Common myeloid progenitor, CD34-positive (primary cell): ENCODE measurements at regions not wholly inside any gene's neighbourhood (a gene's known extent, or its start where the extent isn't known, plus 50 kb on each side); places are given as distances from the start of the nearest gene placed in this dataset.
"Not testable (repeated sequence)": the region's sequence is repeated elsewhere in the genome, so short reads cannot be mapped to it uniquely, and the experiment has no call there.

Experiments
- CTCF ChIA-PET: fragments of 350-600 bp; sonication (Branson Sonifier 250); formaldehyde crosslinking; loops from one replicate; lab custom pipeline; 2021; ENCODE audit warnings: antibody characterized with exemption; lab: Charles Lee
- POLR2A ChIA-PET: fragments of 350-600 bp; sonication (Branson Sonifier 250); formaldehyde crosslinking; loops from one replicate; lab custom pipeline; 2021; ENCODE audit warnings: antibody characterized with exemption; lab: Charles Lee
- DNase-seq, 3 donors: peaks; one replicate each; pipeline versions ENCODE4 v3.0.0 to v3.0.0-alpha.2; 2013
- H3K27ac ChIP-seq, 2 experiments: 1 replicate in 1 of 2; 2 replicates in 1 of 2; pipeline ENCODE4 v1.7.0; 2013; ENCODE audit warnings: inconsistent platforms in 2 of 2, low read length in 2 of 2, mild to moderate bottlenecking in 2 of 2, low read depth in 1 of 2, moderate library complexity in 1 of 2; ENCODE audit not compliant: severe bottlenecking in 2 of 2, insufficient read depth in 1 of 2, poor library complexity in 1 of 2
- H3K27me3 ChIP-seq, 5 experiments: replicated peaks in 2 of 5; 1 replicate in 3 of 5; 2 replicates in 2 of 5; pipeline versions ENCODE4 v1.6.1 to v1.7.0; 2013; ENCODE audit warnings: low read length in 4 of 5, mild to moderate bottlenecking in 2 of 5, moderate library complexity in 2 of 5, inconsistent platforms in 1 of 5; ENCODE audit not compliant: insufficient read depth in 5 of 5, control insufficient read depth in 4 of 5
- H3K36me3 ChIP-seq, 4 experiments: 1 replicate in 2 of 4; 2 replicates in 2 of 4; pipeline versions ENCODE4 v1.6.1 to v1.7.0; 2013; ENCODE audit warnings: low read length in 3 of 4, control low read depth in 1 of 4, mild to moderate bottlenecking in 1 of 4; ENCODE audit not compliant: control insufficient read depth in 4 of 4, insufficient read depth in 4 of 4
- H3K4me1 ChIP-seq, 4 experiments: 1 replicate in 3 of 4; 2 replicates in 1 of 4; pipeline versions ENCODE4 v1.6.1 to v1.7.1; 2013; ENCODE audit warnings: low read length in 3 of 4, mild to moderate bottlenecking in 3 of 4, control low read depth in 1 of 4, inconsistent platforms in 1 of 4, moderate library complexity in 1 of 4; ENCODE audit not compliant: control insufficient read depth in 4 of 4, insufficient read depth in 4 of 4; ENCODE audit errors: control extremely low read depth in 1 of 4
- H3K4me3 ChIP-seq, 7 experiments: 1 replicate in 4 of 7; 2 replicates in 3 of 7; pipeline versions ENCODE4 v1.5.1 to v1.7.0; 2013; ENCODE audit warnings: mild to moderate bottlenecking in 7 of 7, low read length in 6 of 7, moderate library complexity in 6 of 7, inconsistent platforms in 2 of 7, low read depth in 2 of 7, control low read depth in 1 of 7; ENCODE audit not compliant: insufficient read depth in 4 of 7, control insufficient read depth in 1 of 7; ENCODE audit errors: extremely low read depth in 1 of 7
- H3K9me3 ChIP-seq, 5 experiments: 1 replicate in 4 of 5; 2 replicates in 1 of 5; pipeline versions ENCODE4 v1.6.1 to v1.7.1; 2013; ENCODE audit warnings: low read length in 4 of 5, mild to moderate bottlenecking in 2 of 5, inconsistent platforms in 1 of 5, low read depth in 1 of 5, moderate library complexity in 1 of 5; ENCODE audit not compliant: control insufficient read depth in 4 of 5, insufficient read depth in 2 of 5; ENCODE audit errors: control extremely low read depth in 1 of 5
- WGBS: methylation state at CpG from one replicate; pipeline ENCODE4 v1.1.5; 2013; ENCODE audit not compliant: insufficient coverage; 5-methylcytosine and 5-hydroxymethylcytosine counted together

DNA sequence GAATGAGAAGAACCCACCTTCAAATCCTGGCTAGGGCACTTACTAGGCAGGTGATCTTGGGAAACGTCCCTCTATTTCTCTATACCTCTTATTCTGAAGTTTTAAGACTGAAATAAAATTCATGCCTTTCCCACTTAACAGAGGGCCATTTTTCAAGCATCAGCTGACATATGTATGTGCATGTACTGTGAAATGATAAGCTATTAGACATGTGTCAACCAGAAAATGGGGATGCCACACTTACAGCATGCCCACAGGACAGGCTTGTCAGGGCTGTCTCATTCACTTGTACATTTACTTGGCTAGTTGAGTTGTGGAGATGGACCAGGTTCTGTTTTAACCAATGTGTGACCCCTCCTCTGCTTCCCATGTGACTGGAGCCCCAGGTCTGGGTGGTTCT, 78.5 kb downstream of the C9orf152 start:
- CTCF ChIA-PET = interaction anchor here (1.7 kb wide), 1 partner anchor 15 kb away, joined by 4 read pairs; no protein-coding TSS in a partner anchor
- Histone ChIP-seq H3K4me1 (peaks cover 29 to 44% (median 36%) of the 10 kb centered on the region in 4 experiments), H3K36me3 (no peaks in the 10 kb centered on the region), H3K4me3 (no peak overlapping the region), H3K9me3 (no peaks in the 10 kb centered on the region), H3K27me3 (no peaks in the 10 kb centered on the region), H3K27ac (no peak overlapping the region)
- no peak for DNase-seq
- WGBS = no CpG with 5 or more reads among the region's 1 CpG
- POLR2A ChIA-PET = no interaction called here

DNA sequence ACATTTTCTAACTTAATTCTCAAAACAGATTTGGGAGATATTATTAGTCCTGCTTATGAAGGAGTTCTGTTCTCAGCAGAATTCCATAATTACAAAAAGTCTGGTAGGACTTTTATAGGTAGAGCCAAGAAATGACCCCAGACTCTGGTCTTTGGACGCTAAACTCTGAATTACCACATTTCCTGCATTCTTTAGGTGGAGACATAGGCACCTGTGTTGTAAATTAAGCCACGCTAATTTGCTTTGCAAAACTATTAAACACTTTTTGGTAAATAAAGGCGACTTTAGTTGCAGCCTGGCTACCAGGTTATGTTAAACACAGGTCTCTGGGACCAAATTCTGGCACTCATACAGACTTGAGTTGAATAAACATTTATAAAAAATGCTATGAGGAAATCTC, 77.7 kb downstream of the C9orf152 start:
- ChIA-PET POLR2A (no interaction called here), CTCF (interaction anchor here (1.7 kb wide), 1 partner anchor 14 kb away, joined by 4 read pairs; no protein-coding TSS in a partner anchor)
- Histone ChIP-seq H3K4me1 (peaks cover 29 to 45% (median 35%) of the 10 kb centered on the region in 4 experiments), H3K36me3 (no peaks in the 10 kb centered on the region), H3K4me3 (no peak overlapping the region), H3K27ac (no peak overlapping the region), H3K9me3 (no peaks in the 10 kb centered on the region), H3K27me3 (no peaks in the 10 kb centered on the region)
- DNase-seq = no peak
- WGBS = 92% methylated on average over 2 of the region's 3 CpGs

DNA sequence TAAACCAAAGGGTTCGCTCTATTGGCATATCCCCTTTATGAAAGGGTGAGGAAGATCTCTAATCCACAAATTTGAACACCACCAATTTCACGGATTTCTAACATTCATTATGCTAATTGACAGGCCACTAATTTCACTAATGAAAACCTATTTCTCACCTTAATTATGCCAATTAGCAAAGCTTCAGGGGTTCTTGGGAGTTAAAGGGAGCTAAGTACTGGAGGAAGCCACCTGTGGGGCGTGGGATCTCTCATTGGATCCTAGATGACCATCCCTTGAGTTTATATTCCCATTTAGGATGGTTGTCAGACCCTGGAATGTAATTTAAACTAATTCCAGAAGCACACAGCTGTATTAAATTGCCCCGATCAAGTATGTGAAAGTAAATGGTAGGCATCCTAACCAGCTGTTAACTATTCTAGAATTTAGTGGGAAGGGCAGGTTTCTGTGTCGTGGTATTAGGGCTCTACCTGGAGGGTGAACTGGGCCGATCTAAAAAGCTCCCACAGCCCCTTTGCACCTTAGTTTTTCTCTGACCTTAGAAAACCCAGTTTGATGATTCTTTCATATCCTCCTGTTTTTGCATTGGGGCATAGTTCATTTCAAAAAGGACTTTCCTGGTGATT, 77.1 kb downstream of the C9orf152 start:
- 100% methylated on average over 4 of the region's 6 CpGs for WGBS
- Histone ChIP-seq H3K27ac (no peak overlapping the region), H3K9me3 (no peaks in the 10 kb centered on the region), H3K4me3 (no peak overlapping the region), H3K36me3 (no peaks in the 10 kb centered on the region), H3K27me3 (no peaks in the 10 kb centered on the region), H3K4me1 (peaks cover 30 to 50% (median 35%) of the 10 kb centered on the region in 4 experiments)
- POLR2A ChIA-PET = no interaction called here
- CTCF ChIA-PET = no interaction called here
- no peak for DNase-seq

DNA sequence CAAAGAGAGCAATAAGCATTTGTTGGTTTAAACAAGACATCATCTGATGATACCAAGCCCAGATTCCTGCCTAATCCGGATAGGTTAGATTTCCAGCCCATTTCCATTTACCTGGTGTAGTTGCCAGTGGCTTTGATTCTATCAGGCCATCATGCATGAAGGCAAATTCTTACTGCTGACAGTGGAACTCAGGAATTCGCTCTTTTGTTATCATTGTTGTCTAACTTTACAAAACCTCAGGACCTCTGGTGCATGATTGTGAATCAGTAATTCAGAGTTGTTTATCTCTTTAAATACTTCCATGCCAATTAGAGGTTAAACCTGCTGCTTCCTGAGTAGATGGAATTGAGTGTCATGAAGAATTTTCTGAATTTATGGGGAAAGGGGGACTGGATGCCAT, 76.5 kb downstream of the C9orf152 start:
- WGBS = 100% methylated on average over 1 of the region's 2 CpGs
- H3K36me3 ChIP-seq = peaks cover 0 to 2% (median 0%) of the 10 kb centered on the region in 4 experiments
- H3K9me3 ChIP-seq = no peaks in the 10 kb centered on the region
- ChIA-PET POLR2A (no interaction called here), CTCF (no interaction called here)
- peaks cover 27 to 49% (median 31%) of the 10 kb centered on the region in 4 experiments for H3K4me1 ChIP-seq
- no peak overlapping the region for H3K27ac ChIP-seq
- no peak for DNase-seq
- H3K4me3 ChIP-seq = no peak overlapping the region
- H3K27me3 ChIP-seq = no peaks in the 10 kb centered on the region

DNA sequence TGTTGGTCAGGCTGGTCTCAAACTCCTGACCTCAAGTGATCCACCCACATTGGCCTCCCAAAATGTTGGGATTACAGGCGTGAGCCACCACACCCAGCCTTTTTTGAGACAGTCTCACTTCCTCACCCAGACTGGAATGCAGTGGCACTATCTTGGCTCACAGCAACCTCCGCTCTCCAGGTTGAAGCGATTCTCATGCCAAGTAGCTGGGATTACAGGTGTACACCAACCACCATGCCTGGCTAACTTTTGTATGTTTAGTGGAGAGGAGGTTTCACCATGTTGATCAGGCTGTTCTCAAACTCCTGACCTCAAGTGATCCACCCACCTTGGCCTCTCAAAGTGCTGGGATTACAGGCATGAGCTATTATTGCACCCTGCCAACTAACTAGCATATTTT, 75.4 kb downstream of the C9orf152 start:
- not testable (repeated sequence) for DNase-seq, H3K36me3 ChIP-seq, H3K27me3 ChIP-seq, H3K27ac ChIP-seq, H3K4me3 ChIP-seq, H3K9me3 ChIP-seq
- peaks cover 17 to 39% (median 24%) of the 10 kb centered on the region in 4 experiments for H3K4me1 ChIP-seq
- ChIA-PET CTCF (interaction anchor here (1.0 to 1.2 kb wide), 2 partner anchors 10 to 16 kb away, joined by 3 read pairs; no protein-coding TSS in a partner anchor), POLR2A (interaction anchor here (0.7 kb wide), 1 partner anchor 663 kb away, joined by 4 read pairs; no protein-coding TSS in a partner anchor)
- 100% methylated on average over 3 of the region's 3 CpGs for WGBS

DNA sequence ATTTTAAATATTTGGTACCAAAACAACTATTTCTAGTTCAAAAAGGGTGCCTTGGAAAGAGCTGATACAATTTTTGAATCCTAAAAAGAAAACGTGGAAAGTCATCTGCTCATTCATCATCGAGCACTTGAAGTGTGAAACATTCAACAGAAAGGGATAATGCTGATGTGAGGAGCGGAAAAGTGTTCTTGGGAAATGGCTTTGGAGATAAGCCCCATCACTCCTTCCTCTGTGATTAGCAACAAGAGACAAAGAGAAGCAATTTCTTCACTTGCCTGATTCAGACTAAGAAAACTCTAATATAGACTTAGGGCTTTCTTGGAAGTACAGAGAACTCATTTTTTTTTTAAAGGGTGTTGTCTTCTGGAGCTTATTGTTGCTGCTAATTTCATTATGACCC, 74.9 kb downstream of the C9orf152 start:
- Histone ChIP-seq H3K4me3 (no peak overlapping the region), H3K36me3 (peaks cover 0 to 3% (median 3%) of the 10 kb centered on the region in 4 experiments), H3K27me3 (no peaks in the 10 kb centered on the region), H3K4me1 (peaks cover 12 to 34% (median 20%) of the 10 kb centered on the region in 4 experiments), H3K9me3 (no peaks in the 10 kb centered on the region), H3K27ac (no peak overlapping the region)
- no peak for DNase-seq
- 94% methylated on average over 3 of the region's 3 CpGs for WGBS
- ChIA-PET CTCF (interaction anchor here (1.0 to 1.2 kb wide), 2 partner anchors 10 to 15 kb away, joined by 3 read pairs; no protein-coding TSS in a partner anchor), POLR2A (no interaction called here)

DNA sequence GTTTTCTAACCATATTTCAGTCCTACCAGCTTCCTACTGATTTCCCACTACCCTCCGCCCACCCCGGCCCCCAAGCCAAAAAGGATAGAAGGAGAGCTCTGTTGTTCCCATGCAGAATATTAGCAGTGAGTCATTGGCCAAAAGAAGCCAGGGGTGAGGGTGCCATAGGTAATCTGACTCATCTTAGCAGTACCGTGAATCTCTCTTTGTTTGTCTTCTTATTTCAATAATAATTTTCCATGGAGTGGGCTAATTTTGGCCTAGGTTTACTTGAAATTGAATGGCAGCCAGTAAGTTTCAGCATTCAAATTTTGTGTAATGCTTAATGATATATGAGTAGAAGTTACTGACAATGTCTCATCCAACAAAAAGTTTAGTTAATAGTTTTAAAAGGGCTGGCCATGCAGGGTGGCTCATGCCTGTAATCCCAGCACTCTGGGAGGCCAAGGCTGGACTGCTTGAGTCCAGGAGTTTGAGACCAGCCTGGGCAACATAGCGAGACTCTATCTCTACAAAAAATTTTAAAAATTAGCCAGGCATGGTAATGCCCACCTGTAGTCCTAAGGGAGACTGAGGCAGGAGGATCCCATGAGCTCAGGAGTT, 74.2 kb downstream of the C9orf152 start:
- Histone ChIP-seq H3K27me3 (no peaks in the 10 kb centered on the region), H3K27ac (no peak overlapping the region), H3K4me1 (peaks cover 8 to 27% (median 17%) of the 10 kb centered on the region in 4 experiments), H3K36me3 (peaks cover 0 to 4% (median 3%) of the 10 kb centered on the region in 4 experiments), H3K4me3 (no peak overlapping the region), H3K9me3 (no peaks in the 10 kb centered on the region)
- ChIA-PET POLR2A (no interaction called here), CTCF (no interaction called here)
- DNase-seq = no peak
- WGBS = no CpG with 5 or more reads among the region's 4 CpGs
